ENCODE measurements at regions not wholly inside any gene's neighbourhood (a gene's known extent, or its start where the extent isn't known, plus 50 kb on each side); places are given as distances from the start of the nearest gene placed in this dataset.

- DNase-seq: no peak
Observed at GRCh38 chr10:78348411-78349164, 314.9 kb downstream of the RPS24 start.

DNA sequence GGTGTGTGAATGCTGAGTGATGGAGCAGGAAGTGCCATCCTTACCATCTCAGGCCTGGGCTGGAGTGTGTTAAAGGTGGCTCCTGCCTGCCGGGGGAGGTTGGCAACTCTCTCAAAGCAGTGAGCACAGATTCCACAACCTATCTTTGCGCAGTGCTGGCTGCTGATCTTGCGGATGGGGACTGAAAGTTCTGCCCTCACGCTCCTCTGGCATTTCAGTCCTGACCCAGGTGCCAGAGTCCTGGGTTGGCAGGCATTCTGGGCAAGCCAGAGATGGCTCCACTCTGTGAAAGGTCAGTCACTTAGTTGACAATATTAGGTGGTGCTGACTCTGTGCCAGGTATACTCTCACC is 315.5 kb downstream of the RPS24 start:
- DNase-seq: no peak

GRCh38 chr10:78349911-78350663 is 316.4 kb downstream of the RPS24 start:
- DNase-seq: no peak

DNA sequence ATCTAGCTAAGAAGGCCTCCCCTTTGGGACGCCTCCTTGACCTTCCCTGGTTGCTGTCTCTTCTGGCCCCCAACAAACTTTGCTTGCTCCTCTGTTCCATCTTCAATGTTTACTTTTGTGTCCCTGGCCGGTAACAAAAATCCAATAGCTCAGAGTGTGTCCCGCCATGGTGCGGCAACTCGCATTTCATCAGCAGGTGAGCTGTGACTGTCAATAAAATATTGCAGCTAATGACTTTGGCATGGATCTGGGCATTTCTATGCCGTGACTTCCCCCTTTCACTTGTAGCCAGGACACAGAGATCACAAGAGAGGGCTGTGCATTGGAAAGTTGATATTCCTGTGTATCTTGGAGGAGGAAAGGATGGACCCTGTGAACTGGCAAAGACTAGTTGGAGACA is 317.6 kb downstream of the RPS24 start:
- DNase-seq: no peak

DNA sequence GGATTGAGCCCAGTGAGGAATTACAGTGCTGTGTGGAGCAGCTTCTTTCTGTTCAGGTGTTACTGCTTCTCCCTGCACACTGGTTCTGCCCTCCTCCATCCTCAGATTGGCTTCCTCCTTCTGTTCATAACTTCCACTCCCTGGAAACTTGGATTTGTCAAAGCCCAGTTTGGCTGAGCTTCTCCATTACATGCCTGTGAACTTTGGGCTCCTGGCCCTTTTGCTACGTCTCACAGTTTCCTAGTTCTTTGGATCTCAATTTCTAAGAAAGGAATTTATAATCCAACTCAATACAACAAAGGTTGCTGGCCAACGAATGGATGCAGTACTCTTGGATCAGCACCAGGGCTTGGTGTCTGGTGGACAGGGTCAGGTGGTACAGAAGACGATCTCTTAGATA is 318.1 kb downstream of the RPS24 start:
- DNase-seq: no peak

- DNase-seq: no peak
Observed at GRCh38 chr10:78353636-78354035, 320.0 kb downstream of the RPS24 start.

DNA sequence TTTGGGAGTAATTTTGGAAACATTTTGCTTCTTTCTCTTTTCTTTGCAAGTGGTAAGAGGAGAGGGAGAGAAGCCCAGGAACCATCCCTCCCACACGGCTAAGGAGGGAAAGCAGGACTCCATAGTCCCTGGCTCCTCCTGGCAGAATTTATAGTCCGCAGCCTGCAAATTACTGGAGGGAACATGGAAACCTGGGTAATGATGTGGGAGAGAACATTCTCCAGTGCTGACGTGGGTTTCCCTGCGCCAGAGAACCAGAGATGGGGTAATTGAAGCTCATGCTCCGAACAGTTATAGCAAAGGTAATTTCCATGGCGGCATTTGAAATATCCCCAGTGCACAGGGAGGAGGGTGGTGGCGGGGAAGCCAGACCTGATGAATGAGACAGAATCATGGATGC is 320.4 kb downstream of the RPS24 start:
- DNase-seq: no peak

GRCh38 chr10:78356291-78356900 is 322.7 kb downstream of the RPS24 start:
- no peak for DNase-seq

GRCh38 chr10:78357141-78358063 is 323.7 kb downstream of the RPS24 start:
- DNase-seq: no peak

- DNase-seq: no peak
Observed at GRCh38 chr10:78358351-78358750, 324.7 kb downstream of the RPS24 start.

- no peak for DNase-seq
Observed at GRCh38 chr10:78358982-78359381, 325.3 kb downstream of the RPS24 start.

DNA sequence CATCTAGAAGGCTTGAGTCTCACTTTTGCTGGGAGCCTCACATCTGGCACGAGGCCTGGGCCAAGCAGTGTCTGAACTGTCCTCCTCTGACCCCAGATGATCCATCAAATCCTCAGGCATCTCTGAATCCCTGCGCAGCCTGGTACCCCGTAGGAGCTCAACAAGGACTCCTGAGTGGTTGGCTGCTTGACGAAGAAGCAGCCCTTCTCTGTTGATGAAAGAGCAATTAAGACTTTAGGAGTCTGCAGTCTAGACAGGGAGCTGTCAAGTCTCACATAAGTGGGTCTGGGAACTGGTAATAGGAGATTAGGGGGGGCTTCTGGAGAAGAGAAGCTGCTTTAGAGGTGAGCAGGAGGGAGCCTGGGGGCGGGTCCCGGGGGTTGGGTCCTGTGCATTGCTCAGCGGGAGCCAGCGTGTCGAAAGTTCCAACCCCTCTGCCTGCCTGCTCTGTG is 326.0 kb downstream of the RPS24 start:
- no peak for DNase-seq

DNA sequence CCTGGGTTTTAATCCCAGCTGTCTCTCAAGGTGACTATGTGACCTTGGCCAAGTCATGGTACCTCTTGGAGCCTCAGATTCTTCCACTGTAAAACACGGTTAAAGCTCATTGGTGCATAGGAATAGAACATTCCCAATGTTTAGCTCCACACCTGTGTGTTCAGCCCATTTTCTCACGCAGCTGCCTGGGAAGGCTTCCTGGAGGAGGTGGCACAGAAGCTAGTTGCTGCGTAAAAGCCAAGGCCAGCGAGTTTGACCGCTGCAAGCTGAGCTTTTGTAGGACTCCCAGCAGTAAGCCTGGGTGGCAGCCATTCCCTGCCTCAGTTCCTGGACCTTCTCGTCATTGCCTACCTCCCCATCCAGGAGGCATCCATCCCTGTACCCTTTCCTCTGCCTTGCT is 326.6 kb downstream of the RPS24 start:
- DNase-seq: no peak

- DNase-seq: no peak
Observed at GRCh38 chr10:78361031-78361430, 327.4 kb downstream of the RPS24 start.

- DNase-seq: no peak
Observed at GRCh38 chr10:78362406-78363022, 328.9 kb downstream of the RPS24 start.

GRCh38 chr10:78363190-78363589 is 329.5 kb downstream of the RPS24 start:
- DNase-seq: no peak

GRCh38 chr10:78365694-78366093 is 332.0 kb downstream of the RPS24 start:
- DNase-seq: no peak

DNA sequence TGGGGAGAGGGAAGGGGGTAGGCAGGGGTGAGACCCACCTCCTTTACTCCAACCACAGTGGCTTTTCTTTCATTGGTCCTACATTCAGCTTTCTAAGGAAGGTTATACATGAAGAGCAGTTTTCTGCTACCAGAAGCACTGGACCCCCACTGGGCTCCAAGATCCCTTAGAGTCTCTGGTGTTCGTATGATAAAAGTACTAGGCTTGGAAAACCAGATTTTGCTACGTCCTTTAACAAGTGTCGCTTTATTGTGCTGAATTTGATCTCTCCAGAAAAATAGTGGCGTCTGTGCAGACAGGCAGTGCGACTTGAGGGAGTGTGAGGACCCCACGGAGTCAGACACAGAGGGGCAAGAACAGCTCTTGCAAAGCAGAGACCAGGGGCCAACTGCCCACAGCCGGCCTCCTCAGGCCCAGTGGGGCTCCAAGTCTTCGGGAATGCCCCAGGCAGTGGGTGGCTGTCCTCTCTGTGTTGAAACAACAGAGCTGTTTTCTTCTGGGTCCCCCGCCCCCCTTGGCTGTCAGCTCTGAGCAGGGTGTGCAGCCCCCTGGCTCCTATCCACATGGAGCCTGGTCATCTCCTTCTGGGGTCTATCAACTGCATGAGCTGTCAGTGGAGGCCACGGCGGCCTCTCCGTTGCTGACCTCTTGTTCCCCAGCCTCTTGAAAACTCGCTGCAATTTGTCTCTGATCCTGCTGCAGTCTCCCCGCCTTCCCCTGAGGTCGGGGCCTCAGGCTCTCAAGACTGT is 333.2 kb downstream of the RPS24 start:
- no peak for DNase-seq

- DNase-seq: no peak
Observed at GRCh38 chr10:78367751-78368150, 334.1 kb downstream of the RPS24 start.

DNA sequence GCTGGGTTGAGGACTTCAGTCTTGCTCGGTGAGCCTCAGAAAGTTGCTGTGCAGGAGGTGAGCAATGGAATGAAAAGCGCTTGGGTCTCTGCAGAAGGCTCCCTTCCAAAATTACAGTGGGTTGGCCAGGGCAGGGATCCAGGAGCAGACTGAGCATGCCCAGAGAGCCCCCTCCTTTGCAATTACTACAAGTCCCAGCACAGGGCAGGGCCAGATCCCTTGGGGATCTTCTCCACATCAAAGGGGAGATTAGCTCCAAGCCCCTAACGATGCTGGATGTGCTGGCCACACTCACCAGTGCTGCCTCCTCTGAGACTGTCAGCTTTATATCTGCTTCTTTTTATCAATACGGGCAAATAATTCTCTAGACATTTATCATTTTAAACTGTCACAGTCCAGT is 337.5 kb downstream of the RPS24 start:
- DNase-seq: no peak

- no peak for DNase-seq
Observed at GRCh38 chr10:78372806-78373205, 339.1 kb downstream of the RPS24 start.
